NCI-H2196 treated with DMSO at 0.1 percent for 48 hours (cell line): ENCODE measurements at regions not wholly inside any gene's neighbourhood (a gene's known extent, or its start where the extent isn't known, plus 50 kb on each side); places are given as distances from the start of the nearest gene placed in this dataset.
"Not testable (repeated sequence)": the region's sequence is repeated elsewhere in the genome, so short reads cannot be mapped to it uniquely, and the experiment has no call there.

ENCODE experiments used
- DNase-seq: peaks from one replicate; lab custom pipeline; 2025; ENCODE audit not compliant: unreplicated experiment; lab: John Stamatoyannopoulos, UW

DNA sequence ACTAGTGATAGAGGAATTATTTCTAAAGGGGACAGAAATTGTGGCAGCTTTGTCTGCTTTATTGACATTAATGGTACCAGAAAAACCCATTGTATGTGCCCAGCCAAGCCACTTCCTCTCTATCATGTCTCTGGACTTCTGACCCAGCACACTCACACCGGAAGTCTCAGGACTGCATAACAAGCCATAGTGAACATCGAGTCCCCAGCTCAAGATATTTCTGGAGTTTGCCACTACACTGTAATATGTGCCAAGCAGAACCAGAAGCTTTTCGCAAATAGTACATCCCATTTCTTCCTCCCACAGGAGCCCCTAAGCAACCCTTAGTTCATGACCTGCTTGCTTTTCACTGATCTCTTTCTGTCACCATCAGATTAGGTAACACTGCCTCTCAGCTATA lies 187.4 kb upstream of the GHR start:
- no peak for DNase-seq

- DNase-seq = no peak
Measured at GRCh38 chr5:42241636-42242035, 181.6 kb upstream of the GHR start.

GRCh38 chr5:42242210-42242609 lies 181.0 kb upstream of the GHR start:
- no peak for DNase-seq

GRCh38 chr5:42242881-42243485 lies 180.3 kb upstream of the GHR start:
- DNase-seq = no peak

DNA sequence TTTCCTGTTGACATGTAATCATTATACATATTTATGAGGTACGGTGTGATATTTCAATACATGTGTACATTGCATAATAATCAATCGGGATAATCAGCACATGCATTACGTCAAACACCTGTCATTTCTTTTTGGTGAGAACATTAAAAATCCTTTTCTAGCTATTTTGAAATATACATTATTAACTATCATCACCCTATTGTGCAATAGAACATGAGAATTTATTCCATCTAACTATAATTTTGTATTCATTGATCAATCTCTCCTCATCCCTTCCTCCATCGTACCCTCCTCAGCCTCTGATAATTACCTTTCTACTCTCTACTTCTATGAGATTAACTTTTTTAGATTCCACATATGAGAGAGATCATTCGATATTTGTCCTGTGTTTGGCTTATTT lies 170.9 kb upstream of the GHR start:
- DNase-seq = no peak

GRCh38 chr5:42259914-42260313 lies 163.3 kb upstream of the GHR start:
- not testable (repeated sequence) for DNase-seq

DNA sequence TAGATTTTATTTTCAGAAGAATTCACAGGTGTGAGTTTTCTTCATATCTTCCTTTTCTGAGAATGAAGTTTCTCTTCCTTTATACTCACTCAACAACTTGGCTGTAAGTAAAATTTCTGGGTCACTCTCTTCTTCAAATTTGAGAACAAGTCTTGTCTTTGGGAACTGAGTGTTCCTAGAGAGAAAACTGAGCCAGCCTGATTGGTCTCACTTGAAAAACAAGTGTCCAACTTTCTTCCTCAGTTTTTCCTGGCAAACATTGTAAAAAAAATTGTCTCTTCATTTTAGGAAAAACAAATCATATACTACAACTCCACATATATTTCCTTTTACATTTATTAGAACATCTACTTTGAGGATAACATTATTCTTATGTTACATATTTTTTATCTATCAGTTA lies 156.1 kb upstream of the GHR start:
- DNase-seq = no peak

- not testable (repeated sequence) for DNase-seq
Measured at GRCh38 chr5:42268170-42268569, 155.1 kb upstream of the GHR start.

GRCh38 chr5:42268630-42269029 lies 154.6 kb upstream of the GHR start:
- DNase-seq = no peak

- DNase-seq = no peak
Measured at GRCh38 chr5:42270771-42271170, 152.5 kb upstream of the GHR start.

DNA sequence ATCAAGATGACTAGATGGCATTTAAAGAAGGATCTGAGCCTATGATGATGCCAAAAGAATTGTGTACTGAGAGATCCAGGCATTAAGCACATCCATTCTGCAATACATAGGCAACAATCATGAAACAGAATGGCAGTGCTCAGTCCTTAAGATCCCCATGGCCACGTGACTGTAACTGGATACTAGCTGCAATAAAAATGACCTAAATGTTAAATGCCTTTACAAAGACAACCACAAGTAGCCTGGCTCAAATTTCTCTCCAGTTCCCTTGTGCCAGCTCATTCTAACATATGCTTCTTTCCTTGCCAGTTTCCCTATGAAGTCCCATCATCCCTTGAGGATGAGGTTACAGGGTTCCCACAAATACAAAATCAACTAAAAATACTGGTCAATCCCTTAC lies 148.3 kb upstream of the GHR start:
- DNase-seq = no peak

GRCh38 chr5:42277293-42277692 lies 145.9 kb upstream of the GHR start:
- no peak for DNase-seq

- no peak for DNase-seq
Measured at GRCh38 chr5:42284584-42284983, 138.7 kb upstream of the GHR start.

- no peak for DNase-seq
Measured at GRCh38 chr5:42285230-42285629, 138.0 kb upstream of the GHR start.

- DNase-seq = no peak
Measured at GRCh38 chr5:42300496-42300895, 122.7 kb upstream of the GHR start.

- DNase-seq = no peak
Measured at GRCh38 chr5:42301349-42301748, 121.9 kb upstream of the GHR start.

DNA sequence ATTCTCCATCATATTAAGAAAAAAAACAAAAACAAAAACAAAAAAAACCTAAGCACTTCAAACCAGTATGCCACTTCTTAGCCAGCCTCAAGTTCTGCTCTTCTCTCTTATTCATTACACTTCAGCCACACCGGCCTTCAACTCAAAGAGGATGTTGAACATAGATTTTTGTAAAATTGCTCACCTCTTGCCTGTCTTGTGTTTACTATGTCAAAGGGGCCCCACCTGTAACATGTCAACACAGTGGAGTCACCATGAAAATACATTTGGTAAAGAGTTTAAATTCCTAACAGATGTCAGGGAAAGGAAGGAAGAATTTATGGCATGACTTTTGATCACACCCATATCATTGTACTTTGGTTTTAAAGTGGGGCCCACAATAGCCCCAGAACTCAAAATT lies 121.1 kb upstream of the GHR start:
- DNase-seq = no peak

DNA sequence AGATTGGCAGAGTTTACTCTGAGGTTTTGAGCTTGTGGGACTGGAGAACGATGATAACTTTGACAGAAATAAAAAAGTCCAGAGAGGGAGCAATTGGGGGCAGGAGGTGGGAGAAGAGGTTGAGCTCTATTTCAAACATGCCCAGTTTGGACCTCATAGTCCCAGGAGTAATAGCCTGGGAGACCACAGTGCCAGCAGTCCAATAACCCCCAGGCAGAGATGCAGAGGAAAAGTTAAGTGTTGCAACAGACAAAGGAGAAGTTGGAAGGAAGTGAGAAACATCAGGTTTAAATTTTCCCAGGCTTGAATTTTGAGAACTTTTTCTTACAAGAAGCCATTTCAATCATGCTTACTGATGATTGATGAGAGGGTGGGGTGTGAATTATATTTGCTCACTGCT lies 117.0 kb upstream of the GHR start:
- DNase-seq = no peak

DNA sequence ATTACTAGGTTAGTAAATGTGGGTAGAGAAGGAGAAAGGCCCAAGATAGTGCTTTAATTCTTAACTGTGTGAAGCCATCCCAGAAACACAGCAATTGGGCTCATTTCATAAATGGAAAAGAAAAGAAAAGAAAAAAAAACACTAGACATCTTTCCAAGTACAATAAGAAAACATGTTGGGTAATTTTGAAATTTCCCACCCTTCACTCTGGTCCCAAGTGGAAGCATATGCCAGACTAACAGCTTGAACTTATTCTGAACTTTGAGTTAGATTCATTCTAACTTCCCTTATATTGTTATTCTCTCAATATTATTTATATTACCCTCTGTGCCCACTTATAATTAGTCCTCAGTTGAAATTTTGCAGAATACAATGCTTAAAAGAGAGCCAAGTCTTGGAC lies 113.4 kb upstream of the GHR start:
- no peak for DNase-seq

DNA sequence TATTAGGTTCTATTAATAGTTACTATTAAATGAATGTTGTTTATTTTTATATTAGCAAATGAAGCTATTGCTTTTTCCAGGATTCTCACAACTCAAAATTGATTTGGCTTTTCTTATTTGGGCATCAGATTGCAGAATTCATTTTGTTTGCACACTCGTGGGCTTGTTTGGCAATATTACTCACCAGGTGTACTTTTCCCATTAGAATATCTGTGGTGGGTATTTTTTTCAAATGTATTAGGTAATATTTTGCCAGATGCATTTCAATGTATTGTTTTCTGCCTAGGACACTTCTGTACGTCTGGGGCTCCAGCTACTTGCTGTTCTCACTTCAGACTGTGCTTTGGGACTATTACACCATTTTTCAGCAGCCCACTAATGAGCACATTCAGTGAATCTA lies 108.0 kb upstream of the GHR start:
- DNase-seq = no peak

DNA sequence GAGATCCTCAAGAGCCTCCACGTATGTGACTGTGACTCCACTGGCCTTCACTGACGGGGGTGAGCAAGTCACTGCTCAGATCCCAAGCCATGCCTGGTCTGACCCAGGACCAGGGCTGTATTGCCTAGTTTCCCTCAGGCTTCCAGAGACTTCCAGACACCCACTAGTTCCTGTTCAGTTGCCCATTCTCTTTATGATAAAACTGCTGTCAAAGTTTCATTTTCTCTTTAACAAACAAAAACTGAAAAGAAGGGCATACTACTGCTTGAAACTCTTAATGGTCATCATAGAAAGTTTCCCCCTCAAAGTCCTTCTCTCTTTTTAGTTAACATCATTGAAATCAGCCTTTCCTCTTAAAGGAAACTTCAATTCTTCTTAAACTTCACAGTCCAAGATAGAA lies 105.7 kb upstream of the GHR start:
- DNase-seq = no peak

DNA sequence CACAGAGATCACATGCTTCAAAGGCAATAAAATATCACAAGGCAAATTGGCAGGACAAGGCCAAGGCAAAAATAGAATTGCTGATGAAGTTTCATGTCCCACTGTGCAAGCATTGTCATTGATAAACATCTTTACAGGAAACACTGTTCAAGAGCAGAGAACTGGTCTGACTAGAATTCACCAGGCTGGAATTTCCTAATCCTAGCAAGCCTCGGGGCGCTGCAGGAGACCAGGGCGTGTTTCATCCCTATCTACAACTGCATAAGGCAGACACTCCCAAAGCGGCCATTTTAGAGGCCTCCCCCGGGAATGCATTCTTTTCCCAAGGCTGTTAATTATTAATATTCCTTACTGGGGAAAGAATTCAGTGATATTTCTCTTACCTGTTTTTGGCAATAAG lies 103.7 kb upstream of the GHR start:
- not testable (repeated sequence) for DNase-seq

DNA sequence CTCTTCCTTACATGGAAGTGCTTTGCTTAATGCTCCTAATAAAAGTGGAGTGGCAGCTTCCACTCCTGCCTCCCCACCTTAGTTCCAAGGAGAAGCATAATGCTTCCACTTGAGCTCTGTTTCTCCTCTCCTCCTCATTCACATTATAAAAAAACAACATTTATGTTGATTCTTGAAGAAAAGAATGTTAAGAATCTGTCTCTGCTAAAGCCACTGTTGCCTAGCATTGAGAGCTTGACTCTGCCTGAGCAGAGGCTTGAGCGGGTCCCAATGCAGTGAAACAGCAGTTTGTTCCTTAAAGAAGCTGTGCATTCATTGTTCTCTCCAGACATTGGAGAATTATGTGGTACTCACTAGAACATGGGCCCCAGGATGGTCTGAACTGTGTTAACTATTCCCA lies 101.5 kb upstream of the GHR start:
- no peak for DNase-seq

DNA sequence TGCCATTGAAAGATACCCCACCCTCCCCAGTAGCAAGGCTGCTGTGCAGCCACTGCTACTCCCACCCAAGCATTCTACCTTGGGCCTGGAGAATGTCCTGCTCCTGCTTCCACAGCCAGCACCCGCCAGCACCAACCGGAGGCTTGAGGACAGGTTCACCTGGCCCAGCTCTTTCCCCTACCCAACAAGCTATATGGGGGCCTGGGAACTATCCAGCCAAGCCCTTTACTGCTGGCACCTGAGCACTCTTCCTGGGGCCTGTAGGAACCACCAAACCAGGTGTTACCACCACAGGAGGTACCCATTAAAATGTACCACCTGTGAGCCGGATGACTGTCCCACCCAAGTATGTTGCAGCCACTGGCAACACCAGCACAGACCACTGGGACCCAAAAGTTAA lies 86.1 kb upstream of the GHR start:
- DNase-seq = no peak
